Neural crest cell (in vitro differentiated cells): ENCODE measurements at regions not wholly inside any gene's neighbourhood (a gene's known extent, or its start where the extent isn't known, plus 50 kb on each side); places are given as distances from the start of the nearest gene placed in this dataset.

ENCODE experiments used
- DNase-seq: peaks from one replicate; pipeline ENCODE4 v3.0.0; 2021; ENCODE audit warnings: low read depth, mixed read lengths, low spot score
- H3K27ac Mint-ChIP-seq: one replicate; pipeline ENCODE4 v1.8.0; 2021; ENCODE audit warnings: mild to moderate bottlenecking, mixed read lengths; ENCODE audit not compliant: unreplicated experiment
- H3K27me3 Mint-ChIP-seq: 2 replicates; pipeline ENCODE4 v1.8.0; 2021; ENCODE audit warnings: low read depth, mild to moderate bottlenecking, mixed read lengths
- H3K36me3 Mint-ChIP-seq: 2 replicates; pipeline ENCODE4 v1.8.0; 2021; ENCODE audit warnings: low read depth, mild to moderate bottlenecking, mixed read lengths
- H3K4me1 Mint-ChIP-seq: 2 replicates; pipeline ENCODE4 v1.8.0; 2021; ENCODE audit warnings: mixed read lengths
- H3K4me3 Mint-ChIP-seq: one replicate; pipeline ENCODE4 v1.8.0; 2021; ENCODE audit warnings: mild to moderate bottlenecking, mixed read lengths
- H3K9me3 Mint-ChIP-seq: 2 replicates; pipeline ENCODE4 v1.8.0; 2021; ENCODE audit warnings: mixed read lengths
- TF ChIP-seq, protein P1 (sequence below): fragments of 200-600 bp; sonication (generic); conservative IDR thresholded peaks from 2 replicates; pipeline ENCODE4 v1.5.0; 2021; ENCODE audit warnings: antibody characterized with exemption, mild to moderate bottlenecking

DNA sequence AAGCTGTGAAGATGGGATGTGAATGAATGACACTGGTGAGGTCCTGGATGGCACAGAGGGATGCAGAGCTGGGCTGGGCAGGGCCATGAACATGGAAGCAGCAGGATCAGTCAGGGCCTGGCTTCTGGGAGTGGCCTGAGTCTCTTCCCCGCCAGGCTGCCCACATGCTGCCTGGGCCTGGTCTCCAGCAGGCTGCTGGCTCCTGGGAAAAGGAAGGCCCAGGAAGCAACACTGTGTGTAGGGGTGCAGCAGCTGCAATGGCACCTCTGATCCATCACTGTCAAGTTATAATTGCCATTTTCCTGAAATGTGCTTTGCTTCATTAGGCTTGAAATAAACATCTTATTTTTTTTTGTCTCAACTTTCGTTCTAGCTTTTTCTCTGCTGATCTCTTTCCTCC, 260.2 kb upstream of the N4BP1 start:
- H3K9me3 Mint-ChIP-seq, result peaks cover 2% of the 10 kb centered on the region
- H3K4me3 Mint-ChIP-seq, result no peak overlapping the region
- no peaks in the 10 kb centered on the region for H3K36me3 Mint-ChIP-seq
- H3K27me3 Mint-ChIP-seq, result peaks cover 38% of the 10 kb centered on the region
- H3K27ac Mint-ChIP-seq, result no peak overlapping the region
- H3K4me1 Mint-ChIP-seq, result peaks cover 8% of the 10 kb centered on the region
- TF ChIP-seq, protein P1, sequence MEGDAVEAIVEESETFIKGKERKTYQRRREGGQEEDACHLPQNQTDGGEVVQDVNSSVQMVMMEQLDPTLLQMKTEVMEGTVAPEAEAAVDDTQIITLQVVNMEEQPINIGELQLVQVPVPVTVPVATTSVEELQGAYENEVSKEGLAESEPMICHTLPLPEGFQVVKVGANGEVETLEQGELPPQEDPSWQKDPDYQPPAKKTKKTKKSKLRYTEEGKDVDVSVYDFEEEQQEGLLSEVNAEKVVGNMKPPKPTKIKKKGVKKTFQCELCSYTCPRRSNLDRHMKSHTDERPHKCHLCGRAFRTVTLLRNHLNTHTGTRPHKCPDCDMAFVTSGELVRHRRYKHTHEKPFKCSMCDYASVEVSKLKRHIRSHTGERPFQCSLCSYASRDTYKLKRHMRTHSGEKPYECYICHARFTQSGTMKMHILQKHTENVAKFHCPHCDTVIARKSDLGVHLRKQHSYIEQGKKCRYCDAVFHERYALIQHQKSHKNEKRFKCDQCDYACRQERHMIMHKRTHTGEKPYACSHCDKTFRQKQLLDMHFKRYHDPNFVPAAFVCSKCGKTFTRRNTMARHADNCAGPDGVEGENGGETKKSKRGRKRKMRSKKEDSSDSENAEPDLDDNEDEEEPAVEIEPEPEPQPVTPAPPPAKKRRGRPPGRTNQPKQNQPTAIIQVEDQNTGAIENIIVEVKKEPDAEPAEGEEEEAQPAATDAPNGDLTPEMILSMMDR, result no peak
- DNase-seq, result no peak

DNA sequence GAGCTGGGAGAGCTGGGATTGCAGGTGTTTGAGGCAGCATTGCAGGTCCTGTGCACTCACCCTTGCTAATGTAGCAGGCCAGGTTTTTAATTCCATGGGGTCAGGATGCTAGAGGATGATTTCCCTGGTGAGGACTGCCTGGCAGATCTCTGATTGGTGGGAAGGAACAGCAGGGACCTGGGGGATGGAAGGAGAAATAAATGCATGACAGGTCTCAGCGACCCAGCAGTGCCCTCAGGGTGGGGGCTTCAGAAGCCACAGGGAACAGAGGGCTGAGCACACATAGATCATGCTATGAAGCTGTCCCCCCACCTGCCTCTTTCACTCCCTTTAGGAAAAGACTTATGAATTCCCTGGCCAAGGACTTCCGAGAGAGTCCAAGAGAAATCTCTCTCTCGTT, 255.5 kb upstream of the N4BP1 start:
- H3K36me3 Mint-ChIP-seq, result no peaks in the 10 kb centered on the region
- DNase-seq, result no peak
- peaks cover 6% of the 10 kb centered on the region for H3K9me3 Mint-ChIP-seq
- H3K4me3 Mint-ChIP-seq, result no peak overlapping the region
- H3K27ac Mint-ChIP-seq, result no peak overlapping the region
- TF ChIP-seq, protein P1, result no peak
- no peaks in the 10 kb centered on the region for H3K4me1 Mint-ChIP-seq
- peaks cover 49% of the 10 kb centered on the region for H3K27me3 Mint-ChIP-seq

DNA sequence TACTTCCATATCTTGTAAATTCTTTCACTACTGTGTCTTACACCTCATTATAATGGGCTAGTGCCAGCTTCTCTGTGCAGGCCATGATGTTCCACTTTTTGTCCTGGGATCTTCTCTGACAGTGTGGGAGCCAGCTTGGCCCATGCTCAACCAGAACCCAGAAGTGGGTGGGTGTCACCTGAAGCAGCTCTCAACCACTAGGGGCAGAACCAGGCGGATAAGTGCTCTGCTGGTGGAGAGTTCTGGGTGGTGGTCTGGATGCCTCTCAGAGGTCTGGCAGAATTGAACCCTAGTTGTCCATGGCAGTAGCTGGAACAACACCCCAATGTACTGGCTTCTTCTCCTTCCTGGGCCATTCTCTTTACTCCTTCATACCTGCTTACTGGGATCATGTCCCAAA, 254.1 kb upstream of the N4BP1 start:
- H3K36me3 Mint-ChIP-seq, result no peaks in the 10 kb centered on the region
- no peak overlapping the region for H3K4me3 Mint-ChIP-seq
- peaks cover 51% of the 10 kb centered on the region for H3K27me3 Mint-ChIP-seq
- TF ChIP-seq, protein P1, result no peak
- H3K9me3 Mint-ChIP-seq, result peaks cover 6% of the 10 kb centered on the region
- DNase-seq, result no peak
- no peaks in the 10 kb centered on the region for H3K4me1 Mint-ChIP-seq
- no peak overlapping the region for H3K27ac Mint-ChIP-seq

DNA sequence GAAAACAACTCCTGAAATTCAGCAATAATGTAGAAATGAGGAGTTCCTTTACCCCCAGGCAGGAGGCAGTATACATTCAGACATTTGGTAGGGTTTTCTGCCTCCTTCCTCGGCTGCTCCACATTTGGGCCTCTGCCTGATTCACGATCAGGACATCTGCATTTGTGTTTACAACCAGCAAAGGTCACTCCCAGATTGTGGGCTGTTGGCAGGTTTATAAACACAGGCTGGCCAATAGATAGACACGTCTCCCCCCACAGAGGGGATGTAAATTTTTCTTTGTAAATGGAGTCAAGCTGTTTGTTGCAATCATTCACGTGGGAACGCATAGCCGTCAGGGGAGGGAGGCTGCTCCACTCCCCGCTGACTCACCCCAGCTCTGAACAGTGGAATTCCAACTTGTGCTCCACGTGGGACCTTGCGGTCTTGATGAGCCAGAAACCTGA, 252.1 kb upstream of the N4BP1 start:
- H3K4me1 Mint-ChIP-seq, result no peaks in the 10 kb centered on the region
- TF ChIP-seq, protein P1, result no peak

DNA sequence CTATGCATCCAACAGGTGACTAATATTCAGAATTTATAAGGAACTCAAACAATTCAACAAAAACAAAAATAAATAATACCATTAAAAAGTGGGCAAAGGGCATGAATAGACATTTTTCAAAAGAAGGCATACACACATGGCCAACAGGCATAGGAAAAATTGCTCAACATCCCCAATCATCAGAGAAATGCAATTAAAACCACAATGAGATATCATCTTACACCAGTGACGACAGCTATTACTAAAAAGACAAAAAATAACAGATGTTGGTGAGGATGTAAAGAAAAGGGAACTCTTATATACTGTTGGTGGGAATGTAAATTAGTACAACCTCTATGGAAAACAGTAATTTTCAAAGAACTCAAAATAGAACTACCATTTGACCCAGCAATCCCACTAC, 250.4 kb upstream of the N4BP1 start:
- Mint-ChIP-seq H3K27me3 (peaks cover 65% of the 10 kb centered on the region), H3K4me3 (no peak overlapping the region), H3K4me1 (no peaks in the 10 kb centered on the region), H3K27ac (no peak overlapping the region), H3K36me3 (no peaks in the 10 kb centered on the region), H3K9me3 (peaks cover 3% of the 10 kb centered on the region)
- no peak for DNase-seq
- TF ChIP-seq, protein P1, result no peak

More for the DNA sequence above, 252.1 kb upstream of the N4BP1 start:
- no peak overlapping the region for H3K27ac Mint-ChIP-seq
- H3K36me3 Mint-ChIP-seq, result no peaks in the 10 kb centered on the region
- DNase-seq, result no peak
- H3K27me3 Mint-ChIP-seq, result peaks cover 56% of the 10 kb centered on the region
- no peak overlapping the region for H3K4me3 Mint-ChIP-seq
- peaks cover 3% of the 10 kb centered on the region for H3K9me3 Mint-ChIP-seq

DNA sequence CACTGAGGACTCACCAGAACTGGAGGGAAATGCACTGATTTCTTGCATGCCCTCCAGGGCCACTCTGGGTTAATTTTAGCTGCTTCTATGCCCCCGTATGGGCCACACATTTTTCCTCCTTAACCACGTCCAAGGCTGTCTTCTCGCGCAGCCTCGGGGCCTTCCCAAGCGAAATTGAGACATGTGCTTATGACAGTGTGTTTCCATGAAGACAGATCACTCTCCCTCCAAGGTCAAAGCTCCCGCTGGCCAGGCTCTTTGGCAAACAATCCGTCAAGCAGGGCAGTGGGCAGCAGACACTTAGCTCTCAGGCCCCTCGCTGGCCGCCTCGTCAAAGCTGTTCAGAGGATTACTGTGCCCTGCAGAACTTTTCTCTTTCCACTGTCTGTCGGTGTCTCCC, 243.0 kb upstream of the N4BP1 start:
- no peaks in the 10 kb centered on the region for H3K4me1 Mint-ChIP-seq
- no peaks in the 10 kb centered on the region for H3K36me3 Mint-ChIP-seq
- H3K27ac Mint-ChIP-seq, result no peak overlapping the region
- DNase-seq, result no peak
- no peaks in the 10 kb centered on the region for H3K9me3 Mint-ChIP-seq
- H3K27me3 Mint-ChIP-seq, result peaks cover 34% of the 10 kb centered on the region
- no peak overlapping the region for H3K4me3 Mint-ChIP-seq
- TF ChIP-seq, protein P1, result no peak
